Stomach (tissue), 4 donors: ENCODE measurements at regions not wholly inside any gene's neighbourhood (a gene's known extent, or its start where the extent isn't known, plus 50 kb on each side); places are given as distances from the start of the nearest gene placed in this dataset.
A peak's percentile ranks its signal among the peaks of the same experiment; 100 is the strongest.

Experiments
- POLR2A ChIP-seq, 4 donors: fragments of 450-650 bp; IDR thresholded peaks; one replicate each; pipeline ENCODE4 v1.6.1; 2016; ENCODE audit warnings: antibody characterized with exemption in 4 of 4, control low read depth in 2 of 4, mild to moderate bottlenecking in 1 of 4, moderate library complexity in 1 of 4
- POLR2AphosphoS5 ChIP-seq, 3 donors: sonication (generic); formaldehyde crosslinking; IDR thresholded peaks; one replicate each; pipeline ENCODE4 v1.6.1; 2016; ENCODE audit warnings: antibody characterized with exemption in 3 of 3
- TF ChIP-seq, protein P1 (sequence below), 7 experiments: fragments of 450-650 bp in 4 of 7; fragments of 200-600 bp in 3 of 7; sonication (generic) in 3 of 7; IDR thresholded peaks; one replicate each; pipeline ENCODE4 v1.5.1; 2016 to 2019; ENCODE audit warnings: antibody characterized with exemption in 7 of 7, control low read depth in 2 of 7, mild to moderate bottlenecking in 1 of 7

DNA sequence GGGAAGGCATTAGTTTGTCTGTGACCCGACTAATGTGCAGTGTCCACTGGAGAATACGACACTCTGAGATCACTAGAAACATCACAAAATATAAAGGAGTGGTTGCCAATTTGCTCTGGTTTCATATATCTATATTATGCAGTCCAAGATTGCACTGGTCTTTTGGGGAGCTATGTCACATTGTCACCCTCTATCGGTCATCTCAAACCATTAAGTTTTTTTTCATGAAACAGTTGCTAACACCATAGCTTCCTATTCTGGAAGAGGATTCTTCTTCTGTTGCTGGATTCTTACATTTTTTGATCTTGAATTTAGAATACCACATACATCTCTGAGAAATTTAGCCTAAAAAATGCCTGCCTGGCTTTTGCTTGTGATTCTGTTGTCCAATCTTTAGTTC, 168.6 kb downstream of the LACC1 start:
- TF ChIP-seq, protein P1, sequence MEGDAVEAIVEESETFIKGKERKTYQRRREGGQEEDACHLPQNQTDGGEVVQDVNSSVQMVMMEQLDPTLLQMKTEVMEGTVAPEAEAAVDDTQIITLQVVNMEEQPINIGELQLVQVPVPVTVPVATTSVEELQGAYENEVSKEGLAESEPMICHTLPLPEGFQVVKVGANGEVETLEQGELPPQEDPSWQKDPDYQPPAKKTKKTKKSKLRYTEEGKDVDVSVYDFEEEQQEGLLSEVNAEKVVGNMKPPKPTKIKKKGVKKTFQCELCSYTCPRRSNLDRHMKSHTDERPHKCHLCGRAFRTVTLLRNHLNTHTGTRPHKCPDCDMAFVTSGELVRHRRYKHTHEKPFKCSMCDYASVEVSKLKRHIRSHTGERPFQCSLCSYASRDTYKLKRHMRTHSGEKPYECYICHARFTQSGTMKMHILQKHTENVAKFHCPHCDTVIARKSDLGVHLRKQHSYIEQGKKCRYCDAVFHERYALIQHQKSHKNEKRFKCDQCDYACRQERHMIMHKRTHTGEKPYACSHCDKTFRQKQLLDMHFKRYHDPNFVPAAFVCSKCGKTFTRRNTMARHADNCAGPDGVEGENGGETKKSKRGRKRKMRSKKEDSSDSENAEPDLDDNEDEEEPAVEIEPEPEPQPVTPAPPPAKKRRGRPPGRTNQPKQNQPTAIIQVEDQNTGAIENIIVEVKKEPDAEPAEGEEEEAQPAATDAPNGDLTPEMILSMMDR (IDR thresholded peaks at IDR 0.05): peak in 1 of 7 experiments; percentile 19
- TF ChIP-seq POLR2AphosphoS5 (IDR thresholded peaks at IDR 0.05): no peak
- no peak for TF ChIP-seq POLR2A (IDR thresholded peaks at IDR 0.05)
